ENCODE measurements at regions not wholly inside any gene's neighbourhood (a gene's known extent, or its start where the extent isn't known, plus 50 kb on each side); places are given as distances from the start of the nearest gene placed in this dataset.
A peak's percentile ranks its signal among the peaks of the same experiment; 100 is the strongest.

- Histone ChIP-seq H3K36me3 (peaks cover 61% of the 10 kb centered on the region), H3K4me1 (ENCODE audit: control insufficient read depth in 1 of 2, insufficient read depth in 1 of 2, low read depth in 1 of 2, low read length in 1 of 2) (peaks cover 0 to 9% of the 10 kb centered on the region in 2 experiments), H3K9me3 (no peaks in the 10 kb centered on the region), H3K27me3 (no peaks in the 10 kb centered on the region), H3K27ac (no peak overlapping the region), H3K4me3 (ENCODE audit: low read depth in 1 of 2, low read length in 1 of 2) (no peak overlapping the region)
- TF ChIP-seq CTCF (IDR thresholded peaks at IDR 0.05), result no peak
Measured at GRCh38 chr14:71714225-71714624, 218.0 kb upstream of the RGS6 start.

- Histone ChIP-seq H3K27me3 (no peaks in the 10 kb centered on the region), H3K4me1 (ENCODE audit: control insufficient read depth in 1 of 2, insufficient read depth in 1 of 2, low read depth in 1 of 2, low read length in 1 of 2) (peaks cover 0 to 9% of the 10 kb centered on the region in 2 experiments), H3K9me3 (no peaks in the 10 kb centered on the region), H3K36me3 (peaks cover 44% of the 10 kb centered on the region), H3K27ac (no peak overlapping the region), H3K4me3 (ENCODE audit: low read depth in 1 of 2, low read length in 1 of 2) (no peak overlapping the region)
- TF ChIP-seq CTCF (IDR thresholded peaks at IDR 0.05), result no peak
Measured at GRCh38 chr14:71716041-71716772, 216.0 kb upstream of the RGS6 start.

GRCh38 chr14:71720978-71721624, 211.1 kb upstream of the RGS6 start:
- TF ChIP-seq CTCF (IDR thresholded peaks at IDR 0.05), result no peak
- Histone ChIP-seq H3K27me3 (no peaks in the 10 kb centered on the region), H3K27ac (no peak overlapping the region), H3K4me1 (ENCODE audit: control insufficient read depth in 1 of 2, insufficient read depth in 1 of 2, low read depth in 1 of 2, low read length in 1 of 2) (peaks cover 0 to 17% of the 10 kb centered on the region in 2 experiments), H3K4me3 (ENCODE audit: low read depth in 1 of 2, low read length in 1 of 2) (no peak overlapping the region), H3K9me3 (no peaks in the 10 kb centered on the region), H3K36me3 (peaks cover 52% of the 10 kb centered on the region)

- no peaks in the 10 kb centered on the region for H3K9me3 ChIP-seq
- H3K27me3 ChIP-seq, result no peaks in the 10 kb centered on the region
- peaks cover 50% of the 10 kb centered on the region for H3K36me3 ChIP-seq
- H3K4me3 ChIP-seq (ENCODE audit: low read depth in 1 of 2, low read length in 1 of 2), result no peak overlapping the region
- H3K4me1 ChIP-seq (ENCODE audit: control insufficient read depth in 1 of 2, insufficient read depth in 1 of 2, low read depth in 1 of 2, low read length in 1 of 2), result peaks cover 0 to 17% of the 10 kb centered on the region in 2 experiments
- H3K27ac ChIP-seq, result no peak overlapping the region
- TF ChIP-seq CTCF (IDR thresholded peaks at IDR 0.05), result no peak
Measured at GRCh38 chr14:71721791-71722190, 210.4 kb upstream of the RGS6 start.

GRCh38 chr14:71722885-71723284, 209.3 kb upstream of the RGS6 start:
- Histone ChIP-seq H3K36me3 (peaks cover 55% of the 10 kb centered on the region), H3K4me1 (ENCODE audit: control insufficient read depth in 1 of 2, insufficient read depth in 1 of 2, low read depth in 1 of 2, low read length in 1 of 2) (peaks cover 0 to 8% of the 10 kb centered on the region in 2 experiments)

More at GRCh38 chr14:71722885-71723284, 209.3 kb upstream of the RGS6 start:
- peak overlapping the region; percentile 40 for H3K27ac ChIP-seq
- no peaks in the 10 kb centered on the region for H3K27me3 ChIP-seq
- no peak overlapping the region for H3K4me3 ChIP-seq (ENCODE audit: low read depth in 1 of 2, low read length in 1 of 2)
- TF ChIP-seq CTCF (IDR thresholded peaks at IDR 0.05), result no peak
- no peaks in the 10 kb centered on the region for H3K9me3 ChIP-seq
